HT-29 (cell line): ENCODE measurements at regions not wholly inside any gene's neighbourhood (a gene's known extent, or its start where the extent isn't known, plus 50 kb on each side); places are given as distances from the start of the nearest gene placed in this dataset.
A peak's percentile ranks its signal among the peaks of the same experiment; 100 is the strongest.

Experiments used
- DNase-seq: peaks from one replicate; pipeline ENCODE4 v3.0.0-alpha.2; 2015; ENCODE audit warnings: low spot score

- no peak for DNase-seq
Observed at GRCh38 chr4:106767991-106768390, 268.1 kb downstream of the DKK2 start.

GRCh38 chr4:106766519-106766918, 269.6 kb downstream of the DKK2 start:
- no peak for DNase-seq

- no peak for DNase-seq
Observed at GRCh38 chr4:106764774-106765173, 271.3 kb downstream of the DKK2 start.

GRCh38 chr4:106762666-106763443, 273.3 kb downstream of the DKK2 start:
- DNase-seq, result peak; percentile 11

GRCh38 chr4:106753426-106753825, 282.7 kb downstream of the DKK2 start:
- DNase-seq, result no peak

GRCh38 chr4:106746451-106746850, 289.7 kb downstream of the DKK2 start:
- DNase-seq, result no peak

- DNase-seq, result no peak
Observed at GRCh38 chr4:106738121-106738520, 298.0 kb downstream of the DKK2 start.

GRCh38 chr4:106718548-106718947, 317.6 kb downstream of the DKK2 start:
- no peak for DNase-seq

- DNase-seq, result no peak
Observed at GRCh38 chr4:106717091-106717490, 319.0 kb downstream of the DKK2 start.

GRCh38 chr4:106715825-106716224, 320.3 kb downstream of the DKK2 start:
- no peak for DNase-seq

GRCh38 chr4:106708464-106708816, 327.7 kb downstream of the DKK2 start:
- no peak for DNase-seq

GRCh38 chr4:106707776-106708463, 328.2 kb downstream of the DKK2 start:
- DNase-seq, result no peak

- no peak for DNase-seq
Observed at GRCh38 chr4:106704253-106704870, 331.8 kb downstream of the DKK2 start.

GRCh38 chr4:106700321-106700720, 331.7 kb upstream of the GIMD1 start:
- DNase-seq, result no peak

- DNase-seq, result no peak
Observed at GRCh38 chr4:106698621-106699195, 330.1 kb upstream of the GIMD1 start.

GRCh38 chr4:106695501-106696262, 327.1 kb upstream of the GIMD1 start:
- DNase-seq, result no peak

GRCh38 chr4:106694232-106694631, 325.7 kb upstream of the GIMD1 start:
- no peak for DNase-seq

- DNase-seq, result peak; percentile 31
Observed at GRCh38 chr4:106691749-106692148, 323.2 kb upstream of the GIMD1 start.

- DNase-seq, result peak; percentile 61
Observed at GRCh38 chr4:106690487-106690886, 321.9 kb upstream of the GIMD1 start.

- no peak for DNase-seq
Observed at GRCh38 chr4:106687026-106687425, 318.4 kb upstream of the GIMD1 start.

GRCh38 chr4:106681381-106681921, 312.9 kb upstream of the GIMD1 start:
- DNase-seq, result no peak
